ENCODE measurements at regions not wholly inside any gene's neighbourhood (a gene's known extent, or its start where the extent isn't known, plus 50 kb on each side); places are given as distances from the start of the nearest gene placed in this dataset.
A peak's percentile ranks its signal among the peaks of the same experiment; 100 is the strongest.

DNA sequence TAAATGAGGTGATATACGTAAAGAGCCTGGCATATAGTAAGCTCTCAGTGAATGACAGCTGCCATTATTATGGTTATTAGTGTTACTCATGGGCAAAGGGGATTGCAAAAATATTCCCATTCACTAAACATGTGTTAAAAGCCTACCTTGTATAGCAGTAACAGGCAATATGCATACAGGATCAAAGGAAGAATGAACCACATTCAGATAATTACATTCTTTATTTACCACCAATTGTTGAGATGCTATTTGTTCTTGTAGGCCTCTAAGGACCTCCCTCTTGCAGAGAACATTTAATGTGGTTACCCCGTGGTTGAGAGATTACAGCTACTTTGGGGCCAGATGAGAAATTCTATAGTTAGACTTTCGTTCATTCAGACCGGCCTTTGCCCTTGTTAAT lies 82.7 kb upstream of the DRD2 start:
- Histone ChIP-seq H3K9me3 (ENCODE audit: low read length) (no peaks in the 10 kb centered on the region), H3K27me3 (ENCODE audit: insufficient read depth, low read length, poor library complexity, severe bottlenecking) (no peaks in the 10 kb centered on the region), H3K27ac (ENCODE audit: low read depth, low read length) (no peak overlapping the region), H3K36me3 (ENCODE audit: insufficient read depth, low read length) (no peaks in the 10 kb centered on the region), H3K4me1 (ENCODE audit: insufficient read depth, low read length) (no peaks in the 10 kb centered on the region), H3K4me3 (ENCODE audit: low read length) (no peak overlapping the region)
- POLR2A ChIA-PET: no interaction called here
- H3K27me3 Mint-ChIP-seq: peaks cover 5% of the 10 kb centered on the region in 2 donors
- no peaks in the 10 kb centered on the region for H3K36me3 Mint-ChIP-seq
- H3K4me1 Mint-ChIP-seq: no peaks in the 10 kb centered on the region
- no peaks in the 10 kb centered on the region for H3K9me3 Mint-ChIP-seq
- no peak overlapping the region for H3K27ac Mint-ChIP-seq
- CTCF ChIA-PET: no interaction called here
- H3K4me3 Mint-ChIP-seq: no peak overlapping the region
- no peak for DNase-seq

DNA sequence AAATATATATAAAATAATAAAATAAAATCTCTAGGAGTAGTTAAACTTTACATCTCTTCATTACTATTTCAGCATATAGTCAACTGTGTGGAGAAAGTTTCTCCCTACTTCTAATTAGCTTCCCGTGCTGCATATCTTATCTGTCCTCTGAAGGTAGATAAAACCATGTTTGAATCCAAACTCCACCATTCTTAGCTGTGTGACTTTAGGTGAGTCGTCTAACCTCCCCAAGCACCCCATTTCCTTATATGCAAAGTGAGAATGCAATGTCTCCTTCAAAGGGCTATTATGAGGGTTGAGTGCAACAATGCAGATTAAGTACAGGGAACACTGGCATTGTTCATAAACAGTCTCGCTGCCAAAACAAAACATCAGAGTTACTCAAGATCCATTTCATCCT lies 80.8 kb upstream of the DRD2 start:
- Mint-ChIP-seq H3K9me3 (no peaks in the 10 kb centered on the region), H3K4me3 (no peak overlapping the region), H3K27ac (no peak overlapping the region), H3K4me1 (no peaks in the 10 kb centered on the region), H3K36me3 (no peaks in the 10 kb centered on the region), H3K27me3 (peaks cover 6 to 8% of the 10 kb centered on the region in 2 donors)
- H3K9me3 ChIP-seq (ENCODE audit: low read length): no peaks in the 10 kb centered on the region
- no peaks in the 10 kb centered on the region for H3K27me3 ChIP-seq (ENCODE audit: insufficient read depth, low read length, poor library complexity, severe bottlenecking)
- no peaks in the 10 kb centered on the region for H3K4me1 ChIP-seq (ENCODE audit: insufficient read depth, low read length)
- H3K36me3 ChIP-seq (ENCODE audit: insufficient read depth, low read length): no peaks in the 10 kb centered on the region
- no peak overlapping the region for H3K27ac ChIP-seq (ENCODE audit: low read depth, low read length)
- ChIA-PET POLR2A (no interaction called here), CTCF (no interaction called here)
- DNase-seq: no peak
- H3K4me3 ChIP-seq (ENCODE audit: low read length): no peak overlapping the region

DNA sequence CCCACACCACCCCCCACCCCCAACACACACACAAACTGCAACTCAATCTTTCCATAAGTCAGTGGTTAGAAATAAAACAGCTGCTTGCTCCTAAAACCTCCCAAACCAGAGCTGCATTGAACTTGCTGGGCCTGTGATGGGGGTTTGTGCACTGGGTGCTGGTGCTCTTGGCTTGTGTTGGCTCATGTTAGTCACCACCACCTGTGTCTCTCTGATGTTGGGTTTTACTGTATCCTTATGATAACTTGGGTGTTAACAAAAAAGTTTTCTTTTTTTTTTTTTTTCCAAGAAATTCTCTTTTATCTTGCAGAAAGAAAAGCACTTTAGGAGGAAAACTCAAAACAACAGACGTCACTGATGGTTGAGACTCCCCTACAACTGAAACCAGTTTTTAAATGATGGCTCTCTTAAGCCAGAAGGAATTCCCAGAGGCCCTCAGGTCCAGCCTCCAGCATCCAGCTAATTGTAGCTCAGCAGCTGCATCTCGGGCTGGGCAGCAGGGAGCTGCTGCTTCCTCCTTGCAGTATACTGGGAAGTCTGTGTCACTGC lies 79.9 kb upstream of the DRD2 start:
- H3K27me3 Mint-ChIP-seq: peaks cover 6 to 11% of the 10 kb centered on the region in 2 donors
- H3K9me3 ChIP-seq (ENCODE audit: low read length): no peaks in the 10 kb centered on the region
- no peaks in the 10 kb centered on the region for H3K4me1 Mint-ChIP-seq

DNA sequence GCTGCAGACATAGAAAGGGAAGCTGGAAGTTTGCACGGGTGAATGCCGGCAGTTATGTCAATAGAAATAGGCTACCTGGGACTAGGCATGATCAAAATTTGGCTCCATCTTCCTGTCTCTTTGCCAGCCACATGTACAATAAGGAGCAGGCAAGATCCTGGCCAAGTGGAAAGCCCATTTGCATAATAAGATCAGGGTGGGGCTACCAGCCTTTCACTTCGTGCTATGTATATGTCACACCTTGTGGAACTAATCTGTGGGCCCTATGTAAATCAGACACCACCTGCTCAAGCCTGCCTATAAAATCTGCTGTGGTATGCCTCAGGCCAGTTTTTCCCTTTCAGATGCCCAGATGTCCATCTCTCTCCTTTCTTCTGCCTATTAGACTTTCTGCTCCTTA lies 79.3 kb upstream of the DRD2 start:
- H3K36me3 Mint-ChIP-seq: no peaks in the 10 kb centered on the region
- peaks cover 6 to 14% of the 10 kb centered on the region in 2 donors for H3K27me3 Mint-ChIP-seq
- H3K27ac ChIP-seq (ENCODE audit: low read depth, low read length): no peak overlapping the region
- H3K9me3 Mint-ChIP-seq: no peaks in the 10 kb centered on the region
- DNase-seq: no peak
- no peaks in the 10 kb centered on the region for H3K4me1 Mint-ChIP-seq
- POLR2A ChIA-PET: no interaction called here
- no peaks in the 10 kb centered on the region for H3K36me3 ChIP-seq (ENCODE audit: insufficient read depth, low read length)
- no peak overlapping the region for H3K4me3 ChIP-seq (ENCODE audit: low read length)
- H3K27me3 ChIP-seq (ENCODE audit: insufficient read depth, low read length, poor library complexity, severe bottlenecking): no peaks in the 10 kb centered on the region
- no peaks in the 10 kb centered on the region for H3K9me3 ChIP-seq (ENCODE audit: low read length)
- H3K27ac Mint-ChIP-seq: peak overlapping the region in 1 of 8 donors; percentile 1
- no peaks in the 10 kb centered on the region for H3K4me1 ChIP-seq (ENCODE audit: insufficient read depth, low read length)
- CTCF ChIA-PET: no interaction called here
- H3K4me3 Mint-ChIP-seq: no peak overlapping the region

More for the DNA sequence above, 79.9 kb upstream of the DRD2 start:
- Histone ChIP-seq H3K4me1 (ENCODE audit: insufficient read depth, low read length) (no peaks in the 10 kb centered on the region), H3K36me3 (ENCODE audit: insufficient read depth, low read length) (no peaks in the 10 kb centered on the region), H3K27ac (ENCODE audit: low read depth, low read length) (no peak overlapping the region), H3K27me3 (ENCODE audit: insufficient read depth, low read length, poor library complexity, severe bottlenecking) (no peaks in the 10 kb centered on the region), H3K4me3 (ENCODE audit: low read length) (no peak overlapping the region)
- DNase-seq: no peak
- CTCF ChIA-PET: no interaction called here
- no peak overlapping the region for H3K27ac Mint-ChIP-seq
- POLR2A ChIA-PET: no interaction called here
- H3K4me3 Mint-ChIP-seq: no peak overlapping the region
- H3K9me3 Mint-ChIP-seq: no peaks in the 10 kb centered on the region
- no peaks in the 10 kb centered on the region for H3K36me3 Mint-ChIP-seq

DNA sequence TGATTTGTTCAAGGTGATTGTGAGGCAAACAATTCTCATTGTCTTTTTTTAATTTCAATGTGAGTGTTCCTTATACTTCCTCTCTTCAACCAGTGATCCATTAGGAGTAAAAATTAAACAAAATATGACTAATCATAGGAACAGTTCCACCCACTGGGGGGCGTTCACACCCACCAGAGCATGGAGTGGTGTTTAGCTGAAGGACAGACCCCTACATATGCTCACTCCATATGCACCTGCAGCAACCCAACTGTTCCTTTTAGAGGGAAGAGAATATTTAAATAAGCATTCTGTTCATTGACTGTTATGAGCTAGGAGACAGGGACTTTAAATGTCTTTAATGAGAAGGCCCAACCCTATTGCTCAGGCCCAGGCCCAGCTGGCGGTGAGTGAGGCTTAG lies 78.7 kb upstream of the DRD2 start:
- Mint-ChIP-seq H3K27ac (no peak overlapping the region), H3K36me3 (no peaks in the 10 kb centered on the region), H3K4me3 (no peak overlapping the region), H3K4me1 (no peaks in the 10 kb centered on the region), H3K27me3 (peaks cover 8 to 16% of the 10 kb centered on the region in 2 donors), H3K9me3 (no peaks in the 10 kb centered on the region)
- Histone ChIP-seq H3K27me3 (ENCODE audit: insufficient read depth, low read length, poor library complexity, severe bottlenecking) (no peaks in the 10 kb centered on the region), H3K4me1 (ENCODE audit: insufficient read depth, low read length) (no peaks in the 10 kb centered on the region), H3K9me3 (ENCODE audit: low read length) (no peaks in the 10 kb centered on the region), H3K36me3 (ENCODE audit: insufficient read depth, low read length) (no peaks in the 10 kb centered on the region), H3K27ac (ENCODE audit: low read depth, low read length) (no peak overlapping the region), H3K4me3 (ENCODE audit: low read length) (no peak overlapping the region)
- ChIA-PET CTCF (no interaction called here), POLR2A (no interaction called here)
- DNase-seq: no peak

DNA sequence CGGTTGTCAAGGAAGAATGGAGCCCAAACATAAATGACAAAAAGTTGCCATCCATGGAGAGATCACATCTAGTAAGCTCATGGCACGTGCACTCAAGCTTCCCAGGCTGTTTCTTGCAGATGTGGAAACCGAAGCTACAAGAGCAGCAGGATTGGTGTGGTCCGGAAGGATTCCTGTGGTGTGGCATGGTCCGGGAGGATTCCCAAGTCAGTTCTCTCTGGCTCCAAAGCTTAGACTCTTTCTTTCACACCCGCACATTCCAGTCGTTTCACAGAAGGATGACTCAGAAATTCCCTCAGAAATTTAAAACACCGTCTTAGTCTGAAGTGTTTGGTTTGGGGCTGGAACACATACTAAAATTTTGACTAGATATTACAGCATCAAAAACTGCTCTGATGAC lies 78.0 kb upstream of the DRD2 start:
- ChIA-PET POLR2A (no interaction called here), CTCF (no interaction called here)
- Histone ChIP-seq H3K36me3 (ENCODE audit: insufficient read depth, low read length) (no peaks in the 10 kb centered on the region), H3K9me3 (ENCODE audit: low read length) (no peaks in the 10 kb centered on the region), H3K4me1 (ENCODE audit: insufficient read depth, low read length) (no peaks in the 10 kb centered on the region), H3K4me3 (ENCODE audit: low read length) (no peak overlapping the region), H3K27ac (ENCODE audit: low read depth, low read length) (no peak overlapping the region), H3K27me3 (ENCODE audit: insufficient read depth, low read length, poor library complexity, severe bottlenecking) (no peaks in the 10 kb centered on the region)
- Mint-ChIP-seq H3K27me3 (peaks cover 8 to 19% of the 10 kb centered on the region in 2 donors), H3K36me3 (no peaks in the 10 kb centered on the region), H3K9me3 (no peaks in the 10 kb centered on the region), H3K27ac (no peak overlapping the region), H3K4me3 (no peak overlapping the region), H3K4me1 (no peaks in the 10 kb centered on the region)
- no peak for DNase-seq

DNA sequence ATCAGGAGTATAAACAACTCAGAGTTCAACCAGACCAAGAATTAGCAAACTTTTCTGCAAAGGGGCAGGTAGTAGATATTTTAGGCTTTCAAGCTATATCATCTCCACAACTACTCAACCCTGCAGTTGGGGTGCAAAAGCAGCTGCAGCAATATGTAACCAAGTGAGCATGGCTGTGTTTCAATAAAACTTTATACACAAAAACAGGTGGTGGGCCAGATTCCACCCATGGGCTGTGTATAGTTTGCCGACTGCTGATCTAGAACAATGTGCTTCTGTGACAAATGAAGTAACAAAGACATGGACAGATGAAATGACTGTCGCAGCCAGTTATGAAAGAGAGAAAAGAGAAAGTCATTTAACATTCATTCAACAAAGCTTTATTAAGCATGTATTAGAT lies 77.1 kb upstream of the DRD2 start:
- no peaks in the 10 kb centered on the region for H3K27me3 ChIP-seq (ENCODE audit: insufficient read depth, low read length, poor library complexity, severe bottlenecking)
- H3K27me3 Mint-ChIP-seq: peaks cover 10 to 22% of the 10 kb centered on the region in 2 donors
- H3K4me3 Mint-ChIP-seq: no peak overlapping the region
- H3K4me1 Mint-ChIP-seq: no peaks in the 10 kb centered on the region
- no peak overlapping the region for H3K4me3 ChIP-seq (ENCODE audit: low read length)
- no peak overlapping the region for H3K27ac Mint-ChIP-seq
- H3K9me3 Mint-ChIP-seq: no peaks in the 10 kb centered on the region
- no peaks in the 10 kb centered on the region for H3K36me3 ChIP-seq (ENCODE audit: insufficient read depth, low read length)
- ChIA-PET POLR2A (no interaction called here), CTCF (no interaction called here)
- no peak for DNase-seq
- no peak overlapping the region for H3K27ac ChIP-seq (ENCODE audit: low read depth, low read length)
- H3K4me1 ChIP-seq (ENCODE audit: insufficient read depth, low read length): no peaks in the 10 kb centered on the region
- no peaks in the 10 kb centered on the region for H3K9me3 ChIP-seq (ENCODE audit: low read length)
- H3K36me3 Mint-ChIP-seq: no peaks in the 10 kb centered on the region

DNA sequence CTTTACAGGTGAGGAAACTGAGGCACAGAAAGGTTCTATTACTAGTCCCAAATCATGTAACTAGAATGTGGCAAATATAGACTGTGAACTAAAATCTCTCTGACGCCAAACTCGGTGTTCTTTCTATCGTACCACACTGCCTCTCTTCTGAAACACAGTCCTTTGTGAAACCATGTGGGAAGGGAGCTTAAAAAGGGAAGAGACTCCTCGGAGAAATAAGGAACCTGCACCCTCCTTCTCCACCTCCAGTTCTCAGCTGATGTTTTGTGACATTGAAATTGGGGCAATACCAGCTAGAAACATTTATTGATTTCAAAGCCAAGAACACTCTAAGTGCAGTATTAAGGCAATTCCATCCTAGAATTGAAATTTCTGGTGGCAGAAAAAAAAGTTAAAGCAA lies 76.4 kb upstream of the DRD2 start:
- H3K36me3 ChIP-seq (ENCODE audit: insufficient read depth, low read length): no peaks in the 10 kb centered on the region
- H3K9me3 ChIP-seq (ENCODE audit: low read length): no peaks in the 10 kb centered on the region
- H3K27me3 ChIP-seq (ENCODE audit: insufficient read depth, low read length, poor library complexity, severe bottlenecking): no peaks in the 10 kb centered on the region
- POLR2A ChIA-PET: no interaction called here
- H3K4me3 ChIP-seq (ENCODE audit: low read length): no peak overlapping the region
- Mint-ChIP-seq H3K9me3 (no peaks in the 10 kb centered on the region), H3K4me1 (no peaks in the 10 kb centered on the region), H3K27ac (no peak overlapping the region), H3K4me3 (no peak overlapping the region), H3K27me3 (peaks cover 11 to 19% of the 10 kb centered on the region in 2 donors), H3K36me3 (no peaks in the 10 kb centered on the region)
- H3K27ac ChIP-seq (ENCODE audit: low read depth, low read length): no peak overlapping the region
- no peaks in the 10 kb centered on the region for H3K4me1 ChIP-seq (ENCODE audit: insufficient read depth, low read length)
- no peak for DNase-seq
- CTCF ChIA-PET: no interaction called here

Data from CD8-positive, alpha-beta memory T cell (primary cell).